ENCODE measurements at regions not wholly inside any gene's neighbourhood (a gene's known extent, or its start where the extent isn't known, plus 50 kb on each side); places are given as distances from the start of the nearest gene placed in this dataset.

- DNase-seq: no peak
These were observed 88.3 kb upstream of the MSX1 start for GRCh38 chr4:4771160-4771559.

DNA sequence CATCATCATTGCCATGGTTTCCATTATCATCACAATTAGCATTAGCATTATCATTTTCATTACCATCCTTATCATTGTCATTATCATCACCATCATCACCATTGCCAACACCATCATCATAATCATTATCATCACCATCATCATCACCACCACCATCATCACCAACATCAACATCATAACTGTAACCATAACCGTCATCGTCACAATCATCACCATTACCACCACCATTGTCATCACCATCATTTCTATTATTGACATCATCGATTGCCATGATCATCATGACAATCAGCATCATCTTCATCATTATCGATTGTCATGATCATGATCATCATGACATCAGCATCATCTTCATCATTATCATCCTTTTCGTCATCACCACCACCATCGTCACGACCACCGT lies 88.9 kb upstream of the MSX1 start:
- no peak for DNase-seq

- no peak for DNase-seq
These were observed 92.9 kb upstream of the MSX1 start for GRCh38 chr4:4766564-4766963.

- no peak for DNase-seq
These were observed 93.7 kb upstream of the MSX1 start for GRCh38 chr4:4765811-4766210.

GRCh38 chr4:4764558-4764905 lies 94.9 kb upstream of the MSX1 start:
- DNase-seq: no peak

DNA sequence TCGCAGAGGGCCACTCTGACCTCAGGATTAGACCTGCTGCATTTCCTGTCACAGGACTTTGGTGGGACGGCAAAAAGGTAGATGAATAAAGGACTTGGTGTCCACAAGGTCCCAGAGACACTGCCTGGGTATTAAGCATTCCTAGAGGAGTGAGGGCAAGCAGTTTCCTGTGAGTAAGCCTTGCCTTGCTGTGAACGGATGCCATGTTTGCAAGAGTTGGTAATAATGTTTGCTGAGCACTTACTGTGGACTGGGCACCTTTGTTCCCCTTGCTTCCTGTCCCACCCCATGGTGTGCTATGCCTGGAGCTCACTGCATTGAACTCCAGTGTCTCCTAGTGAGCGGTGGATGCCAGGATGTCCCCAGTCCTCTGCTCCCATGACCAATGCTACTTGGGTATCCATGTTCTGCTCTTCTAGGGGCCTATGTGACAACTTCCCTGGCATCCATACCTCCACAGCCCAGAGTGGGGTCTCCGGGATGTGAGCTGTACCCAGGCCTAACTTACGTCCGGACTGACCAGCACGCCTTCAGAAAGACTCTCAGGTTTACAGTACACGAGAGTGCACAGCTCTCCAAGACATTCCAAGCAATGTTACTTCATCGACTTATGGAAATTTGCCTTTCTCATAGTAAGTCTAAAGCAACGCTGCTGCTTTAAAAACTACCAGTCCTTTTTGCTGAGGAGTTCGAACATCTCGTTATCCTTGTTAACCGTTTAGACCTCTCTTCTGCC lies 95.5 kb upstream of the MSX1 start:
- no peak for DNase-seq

DNA sequence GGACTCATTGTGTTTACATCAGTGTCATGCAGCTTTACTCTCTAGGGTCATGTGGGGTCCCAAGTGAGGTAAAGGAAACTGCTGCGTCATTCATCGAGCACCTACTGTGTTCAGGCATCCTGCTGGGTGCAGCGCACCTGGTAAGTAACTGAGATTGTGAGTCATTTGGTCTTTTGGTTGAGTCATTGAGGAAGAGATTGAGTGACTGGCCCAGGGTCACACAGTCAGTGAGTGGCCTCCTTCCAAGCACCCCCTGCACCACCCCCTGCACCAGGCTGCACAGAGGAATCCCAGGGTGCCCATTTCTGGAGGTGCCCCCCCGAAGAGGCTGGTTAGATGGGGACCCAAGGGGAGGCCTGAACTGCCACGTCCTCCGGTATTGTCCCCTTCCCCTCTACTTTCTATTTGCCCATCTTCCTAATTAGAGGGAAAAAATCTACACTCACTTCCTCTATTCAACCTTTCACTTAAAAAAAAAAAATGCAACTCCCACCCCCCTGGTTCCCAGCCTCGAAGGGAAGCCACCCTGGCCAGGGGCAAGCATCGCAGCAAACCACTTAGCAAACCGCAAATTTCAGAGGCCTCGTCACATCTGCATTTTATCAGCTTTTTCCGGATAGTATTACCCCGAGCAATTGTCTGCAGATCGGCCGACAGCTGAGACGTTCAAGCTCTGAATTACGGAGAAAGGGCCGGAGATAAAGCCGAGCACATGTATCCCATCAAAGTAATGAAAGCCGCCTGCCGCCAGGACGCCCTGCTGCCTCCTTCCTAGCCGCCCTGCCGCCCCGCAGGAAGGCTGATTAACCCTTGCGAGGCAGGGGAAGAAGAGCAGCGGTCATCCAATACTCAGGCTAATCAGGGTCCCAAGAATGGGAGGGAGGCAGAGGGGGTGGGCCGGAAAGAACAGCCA lies 96.3 kb upstream of the MSX1 start:
- DNase-seq: no peak

DNA sequence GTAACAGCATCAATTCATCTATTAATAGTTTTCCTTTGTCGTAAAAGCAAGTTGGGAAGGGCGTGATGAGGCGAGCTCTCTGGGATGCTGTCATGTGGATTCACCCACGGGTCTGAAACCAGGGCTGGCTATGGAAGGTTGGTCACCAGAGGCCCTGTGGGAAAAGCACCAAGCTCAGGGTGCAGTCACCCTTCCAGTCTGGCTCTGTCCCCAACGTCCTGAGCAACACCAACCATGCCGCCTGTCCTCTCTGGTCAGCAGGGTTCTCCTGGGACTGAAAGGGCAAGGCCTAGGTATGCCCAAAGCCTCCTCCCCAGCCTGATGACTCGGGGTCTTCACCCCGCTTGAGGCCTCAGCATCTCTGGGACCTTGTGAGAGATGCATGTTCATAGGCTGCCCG lies 97.2 kb upstream of the MSX1 start:
- no peak for DNase-seq

GRCh38 chr4:4761128-4761982 lies 98.1 kb upstream of the MSX1 start:
- DNase-seq: no peak

DNA sequence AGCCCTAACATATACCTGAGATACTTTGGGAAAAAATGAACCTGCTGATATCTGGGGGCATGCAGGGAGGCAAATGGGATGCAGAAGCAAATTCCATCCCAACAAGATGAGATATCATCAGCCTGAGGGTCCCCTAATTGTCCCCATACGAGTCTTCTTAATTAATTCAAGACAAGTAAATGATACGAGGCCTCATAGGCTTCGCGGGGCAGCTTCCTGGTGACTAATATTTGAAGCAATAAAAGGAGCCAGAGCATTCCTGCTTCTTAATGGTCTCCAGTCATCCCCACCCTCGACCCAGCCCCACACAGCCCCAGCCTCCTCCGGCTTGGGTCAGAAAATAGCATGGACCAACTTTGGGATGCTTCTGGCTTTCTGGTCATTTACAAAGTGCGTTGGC lies 99.6 kb upstream of the MSX1 start:
- no peak for DNase-seq

DNA sequence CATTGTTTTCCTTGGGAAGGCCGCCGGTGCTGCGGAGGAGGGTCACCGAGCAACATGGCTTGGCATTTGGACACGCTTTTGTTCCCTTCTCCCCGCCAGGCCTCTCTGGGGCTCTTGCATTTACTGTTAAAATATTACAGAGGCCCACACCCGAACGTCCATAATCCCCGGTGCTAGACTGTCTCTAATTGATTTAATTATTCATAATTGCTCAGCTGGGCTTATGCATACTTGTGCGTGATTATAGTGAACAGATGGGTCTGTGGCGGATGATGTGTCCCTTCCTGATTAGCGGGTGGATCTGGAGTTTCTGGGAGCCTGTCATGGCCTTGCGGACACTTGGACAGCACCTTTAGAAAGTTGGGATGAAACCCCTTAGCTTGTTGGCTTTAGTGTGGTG lies 100.2 kb upstream of the MSX1 start:
- DNase-seq: no peak

DNA sequence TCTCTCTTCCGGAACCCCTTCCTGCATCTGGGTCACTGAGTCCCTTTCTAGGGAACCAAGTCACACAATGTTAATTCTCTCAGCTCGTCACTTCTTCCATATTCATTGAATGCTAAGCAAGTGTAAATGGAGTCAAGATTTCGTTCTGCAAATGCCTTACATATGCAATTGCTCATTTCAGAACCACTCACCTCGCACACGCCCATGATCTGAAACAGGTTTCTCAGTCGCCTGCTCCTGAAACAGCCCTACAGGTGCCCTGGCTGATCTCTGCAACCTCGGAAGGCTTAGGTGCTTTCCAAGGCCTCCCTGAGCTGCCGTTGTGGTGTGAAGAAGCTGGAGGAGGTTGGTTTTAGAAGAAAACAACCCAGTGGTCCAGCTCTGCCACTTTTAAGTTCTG lies 100.8 kb upstream of the MSX1 start:
- DNase-seq: no peak

DNA sequence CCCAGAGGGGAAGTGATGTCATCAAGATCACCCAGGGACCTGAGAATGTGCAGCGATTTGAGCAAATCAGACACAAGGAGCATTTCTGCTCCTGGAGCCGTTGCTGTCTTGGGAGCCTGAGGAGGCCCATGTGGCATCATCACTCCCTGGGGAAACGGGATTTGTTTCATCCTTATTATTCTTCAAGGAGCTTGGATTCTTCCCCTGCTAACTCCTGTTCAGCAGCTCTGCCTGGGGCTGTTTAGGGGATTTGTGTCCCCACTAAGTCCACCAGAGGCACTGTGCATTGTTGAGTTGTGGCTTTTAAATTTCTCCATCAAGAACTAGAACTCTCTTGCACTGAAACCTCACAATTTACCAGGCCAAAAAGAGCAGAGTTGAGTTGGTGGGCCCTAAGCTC lies 104.2 kb upstream of the MSX1 start:
- no peak for DNase-seq

- DNase-seq: no peak
These were observed 104.8 kb upstream of the MSX1 start for GRCh38 chr4:4754641-4755040.

- DNase-seq: no peak
These were observed 105.8 kb upstream of the MSX1 start for GRCh38 chr4:4753643-4754042.

DNA sequence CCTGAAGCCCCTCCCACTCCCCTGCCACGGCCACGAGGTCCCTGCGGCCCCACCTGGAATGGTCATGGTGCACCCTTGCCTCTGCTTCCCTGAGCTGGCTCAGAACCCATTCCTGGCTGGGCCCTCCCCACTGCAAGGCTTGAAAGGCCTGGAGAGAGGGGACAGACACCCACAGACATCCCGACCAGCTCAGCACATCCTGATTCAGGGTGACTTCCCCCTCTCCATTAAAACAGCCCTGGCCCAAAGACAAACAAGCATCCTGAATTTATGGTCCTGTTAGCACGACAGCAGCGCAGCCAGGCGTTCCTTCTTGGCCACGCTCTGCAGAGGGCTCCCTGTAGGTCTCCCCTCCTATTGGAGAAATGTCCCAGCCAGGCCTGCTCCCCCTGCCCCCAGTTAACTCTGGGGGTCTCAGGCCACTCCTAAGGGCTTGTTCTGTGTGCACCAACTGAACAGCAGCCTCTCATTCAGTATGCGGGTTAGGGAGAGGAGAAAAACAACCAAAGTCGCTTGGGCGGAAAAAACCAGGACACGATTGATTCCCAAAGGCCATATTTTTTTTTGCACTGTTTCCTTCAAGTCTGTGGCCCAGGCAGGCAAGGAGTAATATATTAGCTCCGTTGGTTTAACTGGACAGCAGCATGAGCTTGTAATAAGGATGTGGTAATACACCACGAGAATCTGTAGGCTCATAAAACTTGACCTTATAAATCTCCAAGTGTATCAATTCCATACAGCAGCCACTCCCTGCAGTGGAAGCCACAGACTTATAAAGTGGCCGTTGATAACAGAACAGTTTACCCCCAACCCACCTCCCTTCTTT lies 106.7 kb upstream of the MSX1 start:
- DNase-seq: no peak

GRCh38 chr4:4752025-4752424 lies 107.4 kb upstream of the MSX1 start:
- DNase-seq: no peak

DNA sequence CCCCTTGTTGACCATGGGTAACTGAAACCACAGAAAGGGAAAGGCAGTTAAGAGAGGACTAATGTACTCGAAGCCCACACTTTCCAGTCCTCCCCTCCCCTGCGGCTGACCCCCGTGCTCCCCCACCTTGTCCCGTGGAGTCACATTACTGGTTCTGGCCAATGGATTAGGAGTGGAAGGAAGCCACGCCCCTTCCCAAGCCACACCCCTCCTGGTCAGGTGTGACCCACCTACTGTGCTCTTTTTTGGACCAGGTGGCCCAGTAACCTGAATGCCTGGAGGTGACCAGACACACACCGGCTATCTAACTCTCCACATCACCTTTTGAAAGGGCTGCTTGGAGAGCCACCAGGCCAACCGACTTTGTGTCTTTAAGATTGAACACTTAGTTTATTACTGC lies 109.3 kb upstream of the MSX1 start:
- no peak for DNase-seq

DNA sequence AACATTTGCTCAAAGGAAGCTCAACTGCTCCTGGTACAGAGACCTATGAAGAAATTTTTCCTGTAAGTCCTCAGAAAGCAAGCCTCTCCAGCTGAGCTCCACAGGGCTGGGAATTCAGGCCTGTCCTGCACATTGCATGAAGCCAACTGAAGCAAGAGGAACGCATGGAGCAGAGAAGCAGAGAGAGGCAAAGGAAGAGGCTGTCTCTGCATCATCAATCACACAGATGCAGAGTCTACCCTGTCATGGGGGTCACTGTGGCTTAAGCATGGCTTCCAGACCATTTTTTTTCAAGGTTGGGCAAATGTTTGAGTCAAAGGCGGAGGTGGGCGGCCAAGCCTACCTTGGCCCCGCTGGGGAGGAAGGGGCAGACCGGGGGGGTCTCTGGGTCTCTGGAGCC lies 110.3 kb upstream of the MSX1 start:
- DNase-seq: no peak

DNA sequence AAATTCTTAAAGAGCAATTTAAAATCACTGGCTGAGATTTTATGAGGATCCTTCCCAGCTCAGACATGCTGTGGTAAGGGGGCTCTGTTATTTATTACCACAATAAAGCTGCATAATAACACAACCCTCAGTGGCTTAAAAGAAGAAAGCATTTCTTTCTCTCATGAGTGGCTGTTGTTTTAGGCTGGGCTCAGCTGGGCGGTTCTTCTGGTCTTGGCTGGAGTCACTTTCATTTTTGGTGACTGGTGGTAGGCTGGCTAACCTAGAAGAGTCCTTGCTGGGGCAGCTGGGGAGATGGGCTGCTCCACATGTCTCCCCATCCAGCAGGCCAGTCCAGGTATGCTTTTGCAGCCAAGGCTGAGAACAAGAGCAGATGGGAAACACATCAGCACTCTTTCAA lies 113.0 kb upstream of the MSX1 start:
- no peak for DNase-seq

- DNase-seq: no peak
These were observed 119.4 kb upstream of the MSX1 start for GRCh38 chr4:4740071-4740470.

DNA sequence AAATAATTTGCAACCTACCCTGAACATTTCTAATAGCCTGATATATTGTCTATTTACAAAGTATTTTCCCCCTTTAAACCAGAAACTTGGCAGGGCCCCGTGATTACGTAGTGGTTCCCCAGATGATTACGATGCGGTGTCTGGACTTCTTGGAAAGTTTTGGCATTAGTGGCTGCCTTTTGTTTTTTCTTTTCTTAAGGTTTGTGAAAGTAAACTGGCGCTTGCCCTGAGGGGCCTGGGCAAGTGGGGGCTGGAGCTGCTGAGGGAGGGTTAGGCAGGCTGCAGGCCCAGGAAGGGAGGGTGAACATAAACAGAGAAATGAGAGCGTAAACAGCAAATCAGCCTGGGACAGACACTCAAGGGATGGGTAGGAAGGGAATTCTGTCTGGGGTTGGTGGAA lies 123.6 kb upstream of the MSX1 start:
- DNase-seq: no peak
